Osteoblast (primary cell): ENCODE measurements at regions not wholly inside any gene's neighbourhood (a gene's known extent, or its start where the extent isn't known, plus 50 kb on each side); places are given as distances from the start of the nearest gene placed in this dataset.

Experiments used
- DNase-seq: peaks from one replicate; pipeline ENCODE4 v3.0.0; 2011; ENCODE audit warnings: low spot score, mixed read lengths; ENCODE audit not compliant: insufficient read length; ENCODE audit errors: missing footprints
- H2AFZ ChIP-seq: 2 replicates; pipeline ENCODE4 v1.6.0; 2011; ENCODE audit warnings: mild to moderate bottlenecking, low read length
- H3K27ac ChIP-seq: 2 replicates; pipeline ENCODE4 v1.5.1; 2011; ENCODE audit warnings: mild to moderate bottlenecking, low read depth, low read length, moderate library complexity
- H3K27me3 ChIP-seq: 2 replicates; pipeline ENCODE4 v1.6.0; 2012; ENCODE audit warnings: mild to moderate bottlenecking, control low read depth, inconsistent platforms, low read length, moderate library complexity; ENCODE audit not compliant: insufficient read depth
- H3K36me3 ChIP-seq: 2 replicates; pipeline ENCODE4 v1.5.1; 2011; ENCODE audit warnings: mild to moderate bottlenecking, low read length, control low read depth, moderate library complexity; ENCODE audit not compliant: insufficient read depth
- H3K4me1 ChIP-seq: 2 replicates; pipeline ENCODE4 v1.5.1; 2011; ENCODE audit warnings: mild to moderate bottlenecking, low read length, control low read depth, moderate library complexity; ENCODE audit not compliant: insufficient read depth
- H3K4me2 ChIP-seq: 2 replicates; pipeline ENCODE4 v1.6.0; 2011; ENCODE audit warnings: mild to moderate bottlenecking, low read length; ENCODE audit not compliant: insufficient read depth
- H3K4me3 ChIP-seq: fragments of 200-600 bp; sonication (generic); 3 replicates; pipeline ENCODE4 v1.5.1; 2012; ENCODE audit warnings: mild to moderate bottlenecking, low read length, inconsistent platforms; ENCODE audit not compliant: insufficient read depth
- H3K79me2 ChIP-seq: 2 replicates; pipeline ENCODE4 v1.6.0; 2012; ENCODE audit warnings: mild to moderate bottlenecking, low read length, control low read depth, inconsistent platforms; ENCODE audit not compliant: insufficient read depth
- H3K9me3 ChIP-seq: 2 replicates; pipeline ENCODE4 v1.5.1; 2011; ENCODE audit warnings: low read depth, low read length, control low read depth
- H4K20me1 ChIP-seq: 2 replicates; pipeline ENCODE4 v1.6.0; 2012; ENCODE audit warnings: mild to moderate bottlenecking, low read length, control low read depth; ENCODE audit not compliant: insufficient read depth
- CTCF ChIP-seq: IDR thresholded peaks from 2 replicates; pipeline ENCODE4 v1.5.1; 2011; ENCODE audit warnings: mild to moderate bottlenecking, low read depth, low read length, moderate library complexity; ENCODE audit errors: extremely low read depth

- H3K4me1 ChIP-seq: no peaks in the 10 kb centered on the region
These were observed 182.6 kb upstream of the ACVR2A start for GRCh38 chr2:147662221-147662620.

GRCh38 chr2:147660680-147661079 lies 184.1 kb upstream of the ACVR2A start:
- H2AFZ ChIP-seq: no peak overlapping the region
- no peak overlapping the region for H3K4me3 ChIP-seq
- no peak for DNase-seq
- H3K27ac ChIP-seq: no peak overlapping the region
- no peaks in the 10 kb centered on the region for H3K27me3 ChIP-seq
- H3K4me2 ChIP-seq: no peak overlapping the region
- H3K79me2 ChIP-seq: no peaks in the 10 kb centered on the region
- TF ChIP-seq CTCF: no peak
- H3K9me3 ChIP-seq: no peaks in the 10 kb centered on the region
- H3K4me1 ChIP-seq: no peaks in the 10 kb centered on the region
- no peaks in the 10 kb centered on the region for H4K20me1 ChIP-seq
- no peaks in the 10 kb centered on the region for H3K36me3 ChIP-seq

More at GRCh38 chr2:147662221-147662620, 182.6 kb upstream of the ACVR2A start:
- Histone ChIP-seq H3K36me3 (no peaks in the 10 kb centered on the region), H3K4me2 (no peak overlapping the region), H4K20me1 (no peaks in the 10 kb centered on the region), H3K4me3 (no peak overlapping the region), H3K27me3 (no peaks in the 10 kb centered on the region), H3K79me2 (no peaks in the 10 kb centered on the region), H2AFZ (no peak overlapping the region), H3K9me3 (no peaks in the 10 kb centered on the region), H3K27ac (no peak overlapping the region)
- DNase-seq: no peak
- no peak for TF ChIP-seq CTCF

GRCh38 chr2:147659051-147659450 lies 185.8 kb upstream of the ACVR2A start:
- no peak overlapping the region for H3K27ac ChIP-seq
- no peak for DNase-seq
- no peak overlapping the region for H3K4me2 ChIP-seq

More at GRCh38 chr2:147659051-147659450, 185.8 kb upstream of the ACVR2A start:
- Histone ChIP-seq H3K4me3 (no peak overlapping the region), H3K9me3 (no peaks in the 10 kb centered on the region), H3K27me3 (no peaks in the 10 kb centered on the region), H3K79me2 (no peaks in the 10 kb centered on the region), H4K20me1 (no peaks in the 10 kb centered on the region), H2AFZ (no peak overlapping the region), H3K4me1 (no peaks in the 10 kb centered on the region), H3K36me3 (no peaks in the 10 kb centered on the region)
- no peak for TF ChIP-seq CTCF
